ENCODE measurements at regions not wholly inside any gene's neighbourhood (a gene's known extent, or its start where the extent isn't known, plus 50 kb on each side); places are given as distances from the start of the nearest gene placed in this dataset.
"Not testable (repeated sequence)": the region's sequence is repeated elsewhere in the genome, so short reads cannot be mapped to it uniquely, and the experiment has no call there.

DNA sequence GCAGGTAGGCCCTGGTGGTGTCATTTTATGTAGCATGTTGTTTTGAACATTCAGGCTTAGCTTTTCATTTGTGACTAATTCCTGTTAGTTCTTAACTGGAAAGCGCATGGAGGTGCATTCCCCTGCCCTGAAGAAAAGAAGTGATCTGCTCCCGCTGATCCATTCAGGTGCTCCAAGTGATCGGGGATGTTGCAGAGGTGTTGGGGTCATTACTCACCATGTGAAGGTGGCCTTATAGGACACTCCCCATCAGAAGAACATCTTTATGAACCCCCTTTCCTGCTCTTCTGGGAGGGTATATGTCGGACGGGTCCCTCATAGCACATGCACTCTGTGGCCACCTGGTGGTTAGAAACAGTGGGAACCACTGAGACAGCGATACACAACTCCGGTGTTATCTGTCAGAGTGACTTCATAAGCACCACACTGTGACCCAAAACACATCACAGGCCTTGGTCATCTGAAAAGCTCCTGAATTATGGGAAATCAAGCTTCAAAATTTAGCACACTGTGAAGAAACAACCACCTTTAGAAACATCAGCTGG is 172.5 kb upstream of the NOTCH2NLA start:
- TF ChIP-seq, protein P1, sequence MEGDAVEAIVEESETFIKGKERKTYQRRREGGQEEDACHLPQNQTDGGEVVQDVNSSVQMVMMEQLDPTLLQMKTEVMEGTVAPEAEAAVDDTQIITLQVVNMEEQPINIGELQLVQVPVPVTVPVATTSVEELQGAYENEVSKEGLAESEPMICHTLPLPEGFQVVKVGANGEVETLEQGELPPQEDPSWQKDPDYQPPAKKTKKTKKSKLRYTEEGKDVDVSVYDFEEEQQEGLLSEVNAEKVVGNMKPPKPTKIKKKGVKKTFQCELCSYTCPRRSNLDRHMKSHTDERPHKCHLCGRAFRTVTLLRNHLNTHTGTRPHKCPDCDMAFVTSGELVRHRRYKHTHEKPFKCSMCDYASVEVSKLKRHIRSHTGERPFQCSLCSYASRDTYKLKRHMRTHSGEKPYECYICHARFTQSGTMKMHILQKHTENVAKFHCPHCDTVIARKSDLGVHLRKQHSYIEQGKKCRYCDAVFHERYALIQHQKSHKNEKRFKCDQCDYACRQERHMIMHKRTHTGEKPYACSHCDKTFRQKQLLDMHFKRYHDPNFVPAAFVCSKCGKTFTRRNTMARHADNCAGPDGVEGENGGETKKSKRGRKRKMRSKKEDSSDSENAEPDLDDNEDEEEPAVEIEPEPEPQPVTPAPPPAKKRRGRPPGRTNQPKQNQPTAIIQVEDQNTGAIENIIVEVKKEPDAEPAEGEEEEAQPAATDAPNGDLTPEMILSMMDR (IDR thresholded peaks at IDR 0.05) = peak in 1 of 2 donors; percentile 65
- not testable (repeated sequence) for H3K4me1 ChIP-seq; H3K27me3 ChIP-seq; H3K36me3 ChIP-seq; H3K27ac ChIP-seq; H3K4me3 ChIP-seq; DNase-seq (ENCODE audit: low spot score); H3K9me3 ChIP-seq

DNA sequence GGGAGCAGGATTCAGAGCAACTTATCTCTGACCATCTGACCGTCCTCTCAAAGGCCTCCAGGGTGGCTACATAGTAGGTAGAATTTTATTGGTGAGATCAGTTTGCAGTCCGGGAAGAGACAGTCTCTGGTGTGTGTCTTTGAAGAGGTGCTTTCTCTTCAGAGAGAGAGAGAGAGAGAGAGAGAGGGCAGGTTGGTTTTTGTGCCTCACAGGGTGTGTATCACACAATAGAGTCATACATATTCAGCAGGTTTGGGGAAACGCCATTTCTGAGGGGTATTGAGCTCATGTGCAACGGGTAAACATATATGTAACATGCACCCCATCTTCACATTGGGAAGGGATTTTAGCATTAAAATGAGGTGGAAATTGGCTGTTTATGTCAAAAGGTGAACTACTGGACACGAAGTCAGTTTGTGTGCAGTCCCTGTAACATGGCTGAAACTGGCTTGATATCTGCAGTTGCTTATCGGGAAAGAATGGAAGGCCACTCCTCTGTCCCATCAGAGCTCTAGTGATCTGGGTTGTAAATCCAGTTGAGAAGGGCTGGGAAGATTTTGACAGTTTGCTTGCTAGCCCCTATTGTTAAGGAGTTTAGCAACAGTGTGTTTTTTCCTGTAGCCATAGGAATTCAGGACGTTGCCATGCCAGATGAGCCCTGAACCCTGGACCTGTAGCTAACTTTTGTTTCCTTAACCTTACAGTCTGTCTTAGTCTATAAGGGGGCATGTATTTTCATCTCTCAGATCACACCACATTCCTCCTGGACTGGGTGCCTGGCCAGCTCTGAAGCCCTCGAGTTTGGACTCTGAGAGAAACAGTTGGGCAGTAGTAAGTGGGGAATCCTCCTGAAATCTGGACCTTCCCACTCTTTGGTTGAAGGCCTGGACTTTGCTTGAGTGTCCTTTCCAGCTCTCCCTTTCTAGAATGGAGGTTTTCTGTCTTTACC is 171.6 kb upstream of the NOTCH2NLA start:
- not testable (repeated sequence) for H3K9me3 ChIP-seq; DNase-seq (ENCODE audit: low spot score); H3K27ac ChIP-seq; H3K4me1 ChIP-seq; H3K36me3 ChIP-seq; H3K4me3 ChIP-seq; H3K27me3 ChIP-seq

DNA sequence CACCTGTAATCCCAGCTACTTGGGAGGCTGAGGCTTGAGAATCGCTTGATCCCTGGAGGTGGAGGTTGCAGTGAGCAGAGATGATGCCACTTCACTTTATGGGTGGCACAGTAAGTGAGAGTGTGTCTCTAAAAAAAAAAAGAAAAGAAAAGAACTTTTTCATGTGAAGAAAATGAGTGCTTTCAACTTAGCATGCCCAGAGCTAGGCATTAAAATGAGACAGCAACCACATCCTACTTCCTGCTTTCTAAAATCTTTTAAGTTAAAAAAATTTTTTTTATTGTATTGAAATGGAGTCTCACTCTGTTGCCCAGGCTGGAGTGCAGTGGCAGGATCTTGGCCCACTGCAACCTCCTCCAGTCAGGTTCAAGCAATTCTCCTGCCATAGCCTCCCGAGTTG is 170.4 kb upstream of the NOTCH2NLA start:
- not testable (repeated sequence) for DNase-seq (ENCODE audit: low spot score); H3K36me3 ChIP-seq; H3K27me3 ChIP-seq; H3K4me1 ChIP-seq; H3K9me3 ChIP-seq; H3K4me3 ChIP-seq; H3K27ac ChIP-seq

DNA sequence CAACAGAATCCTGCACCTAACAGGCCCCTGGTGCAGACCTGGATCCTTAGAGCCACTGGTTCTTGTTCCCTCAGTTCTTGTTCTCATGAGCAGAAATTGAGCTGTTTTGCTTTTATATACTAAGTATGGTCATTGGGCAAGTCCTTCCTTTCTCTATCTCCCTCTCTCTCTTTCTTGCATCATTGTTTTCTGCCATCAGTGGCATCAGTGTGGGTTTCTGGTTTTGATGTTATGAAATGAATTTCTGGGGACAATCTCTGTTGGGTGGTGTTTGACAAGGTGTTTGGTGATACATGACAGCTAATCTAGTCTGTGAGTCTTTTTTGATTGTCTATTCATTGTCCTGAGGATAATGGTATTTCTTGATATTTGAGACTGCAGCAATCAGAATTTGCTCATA is 168.0 kb upstream of the NOTCH2NLA start:
- not testable (repeated sequence) for H3K9me3 ChIP-seq; H3K27ac ChIP-seq; DNase-seq (ENCODE audit: low spot score); H3K4me3 ChIP-seq; H3K36me3 ChIP-seq; H3K27me3 ChIP-seq; H3K4me1 ChIP-seq

DNA sequence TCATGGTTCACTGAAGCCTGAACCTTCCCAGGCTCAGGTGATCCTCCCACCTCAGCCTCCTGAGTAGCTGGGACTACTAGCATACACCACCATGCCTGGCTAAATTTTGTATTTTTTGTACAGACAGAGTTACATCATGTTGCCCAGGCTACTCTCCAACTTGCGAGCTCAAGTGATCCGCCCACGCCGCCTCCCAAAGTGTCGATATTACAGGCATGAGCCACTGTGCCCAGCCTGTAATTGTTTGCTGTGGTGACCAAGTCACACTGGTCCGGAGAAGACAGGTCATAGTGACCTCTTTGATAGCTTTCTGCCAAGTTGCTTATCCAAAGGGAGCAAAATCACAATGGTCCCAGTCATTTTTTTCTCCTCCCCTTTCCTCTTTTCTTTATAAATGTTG is 167.4 kb upstream of the NOTCH2NLA start:
- not testable (repeated sequence) for H3K9me3 ChIP-seq; H3K36me3 ChIP-seq; H3K27me3 ChIP-seq; H3K27ac ChIP-seq; H3K4me1 ChIP-seq; H3K4me3 ChIP-seq; DNase-seq (ENCODE audit: low spot score)

DNA sequence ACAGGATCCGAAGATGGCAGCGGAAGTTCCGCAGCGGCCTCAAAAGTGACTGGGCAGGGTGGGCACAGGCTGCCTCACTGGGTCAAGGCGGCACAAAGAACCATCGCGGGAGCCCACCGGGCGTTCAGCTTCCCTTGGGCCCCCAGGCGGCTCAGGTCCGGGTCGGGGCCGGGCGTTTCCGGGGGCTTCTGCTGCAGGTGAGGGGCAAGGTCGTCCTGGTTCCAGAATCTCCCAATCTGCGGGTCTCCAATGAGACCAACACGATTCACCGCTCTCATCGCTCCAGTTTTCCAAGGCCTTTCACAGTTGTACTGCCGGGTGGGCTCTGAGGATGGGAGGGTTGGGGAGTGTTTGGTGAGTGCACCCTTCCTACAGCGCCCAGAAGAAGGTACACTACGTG is 165.0 kb upstream of the NOTCH2NLA start:
- H3K36me3 ChIP-seq; H3K9me3 ChIP-seq; H3K27me3 ChIP-seq; DNase-seq (ENCODE audit: low spot score); H3K27ac ChIP-seq; H3K4me1 ChIP-seq; H3K4me3 ChIP-seq: not testable (repeated sequence)

DNA sequence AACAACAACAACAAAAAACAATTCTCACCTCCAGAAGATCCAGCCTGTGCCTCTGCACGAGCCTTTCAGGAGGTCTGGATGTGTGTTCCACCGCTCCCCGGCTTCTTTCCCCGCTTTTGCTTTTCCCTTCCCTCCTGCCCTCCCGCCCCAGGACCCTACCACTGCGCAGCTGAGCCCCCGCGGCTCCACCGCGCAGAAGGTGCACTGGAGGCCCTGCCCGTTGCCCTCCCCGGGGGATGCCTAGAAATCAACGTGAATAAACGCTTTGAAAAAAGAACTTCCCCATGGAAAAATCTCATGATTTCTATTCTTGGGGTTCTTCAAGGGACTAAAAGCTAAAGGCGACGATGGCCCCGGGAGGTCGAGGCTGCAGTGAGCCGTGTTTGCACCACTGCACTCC is 164.3 kb upstream of the NOTCH2NLA start:
- H3K36me3 ChIP-seq; H3K9me3 ChIP-seq; DNase-seq (ENCODE audit: low spot score): not testable (repeated sequence)

DNA sequence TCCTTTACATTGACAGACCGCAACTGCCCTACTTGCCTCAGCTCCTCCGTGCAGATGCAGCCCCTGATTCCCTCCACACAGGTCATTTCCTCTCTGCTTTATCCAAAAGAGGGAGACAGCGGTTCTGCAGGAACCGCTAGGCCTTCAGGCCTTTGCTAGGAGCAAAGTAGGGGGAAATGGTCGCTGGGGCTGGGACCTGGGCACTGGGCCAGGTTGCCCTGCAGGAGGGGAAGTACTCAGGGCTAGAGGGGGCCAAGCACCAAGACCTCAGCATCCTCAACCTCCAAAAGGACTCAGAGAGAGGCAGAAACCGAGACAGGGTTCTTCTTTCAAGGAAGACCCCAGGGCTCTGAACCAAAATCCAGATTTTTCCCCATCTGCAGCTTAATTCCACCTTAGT is 160.4 kb upstream of the NOTCH2NLA start:
- H3K4me1 ChIP-seq; H3K27me3 ChIP-seq; H3K9me3 ChIP-seq; H3K4me3 ChIP-seq; H3K27ac ChIP-seq; DNase-seq (ENCODE audit: low spot score); H3K36me3 ChIP-seq: not testable (repeated sequence)

More for the DNA sequence above, 164.3 kb upstream of the NOTCH2NLA start:
- not testable (repeated sequence) for H3K4me3 ChIP-seq, H3K27ac ChIP-seq, H3K27me3 ChIP-seq, H3K4me1 ChIP-seq

DNA sequence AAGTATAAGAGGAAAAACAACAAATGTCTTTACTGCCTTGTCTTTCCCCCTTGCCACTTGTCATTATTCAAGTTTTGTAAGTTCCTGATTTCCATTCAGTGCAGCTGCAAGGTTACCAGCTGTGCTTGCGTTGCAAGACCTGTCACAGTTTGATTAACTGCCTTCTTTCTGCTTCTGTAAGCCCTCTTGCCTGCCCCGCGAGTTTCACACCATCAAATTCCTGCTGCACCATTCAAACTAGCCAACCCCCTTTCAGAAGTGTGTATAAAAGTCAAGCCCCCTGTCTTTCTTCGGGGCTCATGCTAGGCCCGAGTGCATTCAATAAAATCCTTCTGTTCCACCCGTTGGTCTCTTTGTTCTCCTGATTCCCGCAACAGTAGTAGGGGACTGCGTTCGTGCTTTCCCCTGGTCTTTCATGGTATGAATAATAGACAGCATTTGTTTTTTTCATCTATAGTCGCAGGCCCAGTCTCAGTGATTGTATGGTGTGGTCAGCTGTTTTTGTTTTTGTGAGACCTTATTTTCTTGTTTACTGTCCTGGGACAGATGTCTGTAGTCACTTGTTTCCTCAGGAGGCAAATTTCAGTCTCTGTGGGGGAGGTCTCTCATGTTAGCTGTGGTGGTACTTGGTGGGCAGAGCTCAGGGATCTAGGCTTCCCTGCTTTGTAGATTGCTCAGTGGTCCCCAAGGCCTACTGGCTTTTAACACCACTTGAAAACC is 159.1 kb upstream of the NOTCH2NLA start:
- DNase-seq (ENCODE audit: low spot score) = not testable (repeated sequence)

DNA sequence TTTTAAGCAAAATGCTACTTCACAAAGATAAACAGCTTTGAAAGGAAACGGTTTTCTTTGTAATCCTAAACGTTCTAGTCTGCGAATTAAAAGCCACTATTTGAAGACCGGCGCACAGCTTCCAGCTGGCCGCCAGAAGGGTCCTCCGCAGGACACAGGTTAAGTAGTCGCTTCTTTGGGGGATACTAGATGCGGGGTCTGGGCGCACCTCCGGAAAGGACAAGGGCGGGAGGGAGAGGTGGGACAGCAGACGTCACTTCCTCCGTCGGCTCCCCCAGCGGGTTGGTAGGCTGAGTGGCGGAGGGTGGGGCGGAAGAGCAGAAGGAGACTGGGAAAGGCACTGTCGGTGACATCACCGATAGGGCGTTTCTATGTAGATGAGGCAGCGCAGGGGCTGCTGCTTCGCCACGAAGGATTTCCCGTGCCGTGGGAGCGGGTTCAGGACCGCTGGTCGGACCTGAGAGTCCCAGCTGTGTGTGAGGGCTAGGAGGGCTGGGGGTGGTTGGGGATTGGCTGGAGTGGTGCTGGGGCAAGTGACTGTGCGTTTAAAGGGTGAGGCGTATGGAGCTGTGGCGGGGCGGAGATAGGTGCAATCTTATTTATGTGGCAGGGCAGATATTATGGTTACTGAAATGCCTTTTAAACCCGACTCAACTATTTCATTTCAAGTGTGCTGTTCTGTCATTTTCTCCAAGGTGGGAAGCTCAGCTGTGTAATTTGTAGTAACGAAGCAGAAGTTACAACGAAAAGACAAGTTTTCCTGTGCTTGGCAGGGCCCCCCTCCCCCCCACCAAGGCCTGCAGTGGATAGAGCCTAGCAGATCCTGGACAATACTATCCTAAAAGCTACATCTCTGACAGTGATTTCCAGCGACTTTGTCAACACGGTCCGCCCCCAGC is 158.3 kb upstream of the NOTCH2NLA start:
- DNase-seq (ENCODE audit: low spot score) = peak; percentile 70
- H3K36me3 ChIP-seq, H3K4me1 ChIP-seq, H3K27me3 ChIP-seq, H3K9me3 ChIP-seq: not testable (repeated sequence)
- H3K27ac ChIP-seq = peak overlapping the region; percentile 87 to 92
- H3K4me3 ChIP-seq = peak overlapping the region; percentile 43 to 53

More for the DNA sequence above, 159.1 kb upstream of the NOTCH2NLA start:
- H3K4me3 ChIP-seq, H3K36me3 ChIP-seq, H3K27me3 ChIP-seq, H3K4me1 ChIP-seq, H3K9me3 ChIP-seq: not testable (repeated sequence)
- H3K27ac ChIP-seq = peak overlapping the region; percentile 87 to 92

DNA sequence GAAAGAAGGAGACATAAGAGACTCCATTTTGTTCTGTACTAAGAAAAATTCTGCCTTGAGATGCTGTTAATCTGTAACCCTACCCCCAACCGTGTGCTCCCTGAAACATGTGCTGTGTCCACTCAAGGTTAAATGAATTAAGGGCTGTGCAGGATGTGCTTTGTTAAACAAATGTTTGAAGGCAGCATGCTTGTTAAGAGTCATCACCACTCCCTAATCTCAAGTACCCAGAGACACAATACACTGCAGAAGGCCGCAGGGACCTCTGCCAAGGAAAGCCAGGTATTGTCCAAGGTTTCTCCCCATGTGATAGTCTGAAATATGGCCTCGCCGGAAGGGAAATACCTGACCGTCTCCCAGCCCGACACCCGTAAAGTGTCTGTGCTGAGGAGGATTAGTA is 152.4 kb upstream of the NOTCH2NLA start:
- H3K9me3 ChIP-seq; H3K4me1 ChIP-seq; H3K27ac ChIP-seq; DNase-seq (ENCODE audit: low spot score); H3K36me3 ChIP-seq; H3K27me3 ChIP-seq; H3K4me3 ChIP-seq: not testable (repeated sequence)

DNA sequence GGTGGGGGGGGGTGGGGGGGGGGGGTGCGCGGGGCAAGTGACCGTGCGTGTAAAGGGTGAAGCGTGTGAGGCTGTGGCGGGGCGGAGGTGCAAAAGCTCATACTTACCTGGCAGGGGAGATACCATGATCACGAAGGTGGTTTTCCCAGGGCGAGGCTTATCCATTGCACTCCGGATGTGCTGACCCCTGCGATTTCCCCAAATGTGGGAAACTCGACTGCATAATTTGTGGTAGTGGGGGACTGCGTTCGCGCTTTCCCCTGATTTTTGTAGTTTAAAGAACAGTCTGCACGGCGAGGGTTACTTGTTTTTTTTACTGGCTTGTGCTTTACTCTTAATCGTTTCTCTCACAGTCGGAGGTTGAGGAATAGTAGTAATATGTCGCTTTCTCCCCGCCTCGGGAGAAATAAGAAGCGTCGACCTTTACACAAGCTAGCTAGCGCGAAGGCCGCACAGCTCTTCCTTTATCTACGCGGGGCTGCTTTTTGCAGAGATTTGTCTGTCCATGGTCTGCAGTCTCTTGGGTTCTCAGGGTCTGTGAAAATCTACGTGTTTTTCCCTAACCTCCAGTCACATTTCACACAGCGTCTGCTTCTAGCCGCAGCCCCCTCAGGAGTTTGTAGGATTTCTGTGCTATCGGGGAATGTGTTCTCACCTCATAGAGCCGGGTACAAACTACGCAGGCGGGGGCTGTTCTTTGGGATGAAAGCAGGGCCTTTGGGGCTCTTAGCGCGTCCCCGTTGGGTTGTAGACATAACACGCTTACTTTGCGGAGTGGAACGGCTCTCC is 148.1 kb upstream of the NOTCH2NLA start:
- DNase-seq (ENCODE audit: low spot score) = peak; percentile 79

More for the DNA sequence above, 148.1 kb upstream of the NOTCH2NLA start:
- not testable (repeated sequence) for H3K9me3 ChIP-seq, H3K36me3 ChIP-seq, H3K27me3 ChIP-seq, H3K4me1 ChIP-seq
- Histone ChIP-seq H3K4me3 (peak overlapping the region; percentile 25 to 41), H3K27ac (peak overlapping the region; percentile 83 to 89)

All from right atrium auricular region (tissue), 2 donors.